Activated CD8-positive, alpha-beta memory T cell treated with anti-CD3 and anti-CD28 coated beads, Interleukin-2, amount 50 U/mL, for 1 hour (primary cell): ENCODE measurements at regions not wholly inside any gene's neighbourhood (a gene's known extent, or its start where the extent isn't known, plus 50 kb on each side); places are given as distances from the start of the nearest gene placed in this dataset.

Source experiments
- DNase-seq: peaks from one replicate; pipeline ENCODE4 v3.0.0-alpha.2; 2020; ENCODE audit errors: extremely low read depth

GRCh38 chr22:48603621-48604320, 1223.9 kb downstream of the BRD1 start:
- DNase-seq: no peak

GRCh38 chr22:48602805-48603518, 1224.7 kb downstream of the BRD1 start:
- no peak for DNase-seq

DNA sequence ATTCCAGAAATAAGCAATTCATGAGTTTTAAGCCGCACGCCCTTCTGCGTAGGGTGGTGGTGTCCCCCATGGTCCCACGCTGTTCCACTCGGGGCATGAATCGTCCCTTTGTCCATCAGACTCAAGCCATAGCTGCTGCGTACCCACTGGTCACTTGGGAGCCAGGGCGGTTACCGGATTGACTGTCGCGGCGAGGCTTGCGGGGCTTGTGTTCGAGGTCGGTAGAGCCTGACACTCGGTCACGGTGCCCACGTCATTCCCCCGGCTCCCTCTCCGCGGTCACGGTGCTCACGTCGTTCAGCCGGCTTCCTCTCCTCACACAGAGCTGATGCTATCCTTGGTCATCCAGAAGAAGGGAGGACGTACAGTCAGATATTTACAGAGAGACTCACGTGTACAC, 1227.0 kb downstream of the BRD1 start:
- DNase-seq: no peak

DNA sequence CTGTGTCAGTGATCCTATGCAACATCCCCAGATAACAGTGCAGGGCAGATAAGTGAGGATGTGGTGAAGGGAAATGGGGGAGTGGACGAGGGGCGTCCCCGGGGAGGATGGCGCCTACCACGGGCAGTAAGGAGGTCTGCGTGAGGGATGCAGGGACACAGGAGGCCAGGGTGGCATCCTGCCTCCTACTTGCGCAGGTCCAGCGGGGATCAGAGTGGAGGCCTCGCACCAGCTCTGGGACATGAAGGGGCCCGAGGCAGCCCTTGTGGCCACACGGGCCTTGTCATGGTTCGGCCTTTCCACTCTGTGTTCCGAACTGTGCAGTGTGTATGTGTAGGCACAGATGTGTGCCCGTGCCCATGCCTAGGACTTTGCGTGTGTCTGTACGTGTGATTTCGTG, 1227.5 kb downstream of the BRD1 start:
- DNase-seq: no peak

GRCh38 chr22:48599346-48599745, 1228.3 kb downstream of the BRD1 start:
- DNase-seq: no peak

DNA sequence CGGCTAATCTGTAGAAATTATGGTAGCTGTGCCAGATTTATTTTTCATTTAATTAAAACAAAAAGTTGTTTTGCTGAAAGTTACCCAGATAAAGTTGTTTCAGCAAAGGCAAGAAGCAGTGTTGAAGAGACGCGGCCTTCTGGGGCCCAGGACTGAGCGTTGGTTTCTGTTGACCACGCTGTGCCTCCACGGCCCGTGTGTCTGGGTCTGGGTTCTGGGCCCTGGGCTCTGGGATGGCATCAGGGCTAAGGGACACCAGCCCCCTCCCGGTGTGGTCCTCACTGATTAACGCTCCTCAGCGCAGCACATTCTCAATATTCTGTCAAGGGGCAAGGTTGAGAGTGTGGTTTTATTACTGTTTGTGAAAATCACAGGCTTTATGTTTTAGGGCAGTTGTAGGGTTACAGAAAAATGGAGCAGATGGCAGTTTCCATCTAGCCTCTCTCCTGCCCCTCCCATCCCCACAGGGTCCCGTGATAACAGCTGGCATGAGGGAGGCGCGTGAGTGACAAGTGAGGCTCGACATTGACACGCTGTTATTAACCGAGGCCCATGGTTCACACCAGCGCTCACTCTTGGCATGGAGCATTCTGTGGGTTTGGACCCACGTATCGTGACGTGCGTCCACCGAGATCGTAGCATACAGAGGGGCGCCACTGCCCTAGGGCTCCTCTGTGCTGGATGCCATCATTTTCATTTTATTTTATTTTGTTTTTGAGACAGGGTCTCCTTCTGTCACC, 1231.4 kb downstream of the BRD1 start:
- no peak for DNase-seq

DNA sequence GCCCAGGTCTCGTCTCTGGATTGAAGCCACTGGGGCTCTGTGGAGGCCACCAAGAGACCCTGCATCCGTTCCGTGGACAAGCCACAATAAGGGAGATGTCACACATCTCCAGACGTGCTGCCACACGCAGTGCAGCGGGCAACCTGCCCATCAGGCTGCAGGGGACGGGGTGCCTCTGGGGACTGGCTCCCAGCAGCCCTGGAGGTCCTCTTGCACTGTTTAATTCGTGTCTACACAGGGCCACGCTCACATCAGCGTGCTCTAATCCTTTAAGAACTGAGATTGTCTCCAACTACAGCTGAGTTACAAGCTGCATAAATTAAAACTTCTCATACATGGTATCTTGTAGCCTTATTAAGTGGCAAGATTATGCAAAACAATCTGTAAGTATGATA, 1232.2 kb downstream of the BRD1 start:
- no peak for DNase-seq

- DNase-seq: no peak
Observed at GRCh38 chr22:48594757-48595510, 1232.7 kb downstream of the BRD1 start.

DNA sequence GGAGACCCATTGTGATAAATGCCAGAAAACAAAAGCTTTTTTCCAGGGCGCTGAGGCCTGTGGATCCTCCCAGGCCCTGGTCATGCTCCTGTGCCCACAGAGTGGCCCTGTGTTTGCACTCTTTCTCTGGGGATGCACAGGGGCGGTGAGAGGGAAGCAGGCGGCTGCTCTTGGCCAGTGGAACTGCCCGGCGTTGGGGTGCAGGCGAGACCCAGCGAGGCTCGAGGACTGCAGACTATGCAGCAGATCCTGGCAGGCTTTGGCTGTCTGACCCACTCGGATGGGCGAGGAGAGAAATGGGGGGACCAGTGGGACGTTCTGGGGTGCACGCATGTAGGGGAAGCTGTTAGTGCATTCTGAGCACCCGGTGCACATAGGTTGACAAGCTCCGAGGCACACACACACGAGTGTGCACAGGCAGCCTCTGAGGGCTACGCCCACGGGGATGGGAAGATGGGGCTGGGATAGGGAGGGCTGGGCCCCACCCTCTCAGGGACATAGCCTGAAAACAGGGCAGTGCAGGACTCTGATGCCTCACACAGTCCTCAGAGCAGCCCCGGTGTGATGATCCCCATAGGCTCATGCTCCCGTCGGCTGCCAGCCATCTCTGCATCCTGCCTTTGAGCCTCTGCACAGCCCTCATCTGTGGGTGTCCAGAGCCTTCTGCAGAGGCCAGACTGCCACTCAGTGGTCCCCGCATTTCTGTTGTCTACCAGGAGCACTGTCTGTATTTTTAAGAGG, 1233.5 kb downstream of the BRD1 start:
- no peak for DNase-seq

DNA sequence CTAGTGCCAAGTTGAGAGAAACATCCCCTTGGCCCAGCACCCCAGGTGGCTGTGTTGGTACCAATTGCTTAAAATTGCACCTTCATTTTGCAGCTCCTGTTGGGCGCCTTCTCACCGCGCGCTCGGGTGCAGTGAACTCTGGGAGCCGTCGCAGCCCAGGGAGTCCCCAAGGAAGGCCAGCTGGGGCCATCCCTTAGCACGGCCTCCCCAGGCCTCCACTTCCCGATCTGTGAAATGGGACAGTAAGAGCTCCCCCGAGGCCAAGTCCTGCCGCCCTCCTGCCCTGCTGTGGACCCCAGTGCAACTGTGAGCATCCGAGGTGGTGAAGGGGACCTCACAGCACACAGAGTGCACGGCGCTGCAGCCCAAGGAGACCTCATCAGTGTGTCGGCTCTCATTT, 1234.1 kb downstream of the BRD1 start:
- no peak for DNase-seq

DNA sequence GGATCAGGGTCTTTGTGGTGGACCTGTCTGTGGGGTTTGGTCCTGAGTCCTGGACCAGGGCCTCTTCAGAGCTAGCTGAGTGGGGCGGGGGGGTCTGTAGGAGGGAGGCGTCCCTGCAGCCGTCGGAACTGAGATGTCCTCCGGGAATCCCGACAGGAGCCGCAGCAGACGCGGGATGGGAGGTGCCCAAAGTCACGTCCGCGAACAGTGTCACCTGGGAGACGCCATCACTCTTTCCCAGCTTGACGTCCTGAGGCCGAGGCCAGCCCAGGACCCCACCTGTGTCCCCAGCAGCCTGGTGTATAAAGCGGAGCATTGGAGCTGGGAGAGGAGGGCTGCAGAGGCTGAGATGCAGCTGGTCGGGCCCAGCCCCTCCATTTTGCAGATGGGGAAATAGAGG, 1234.7 kb downstream of the BRD1 start:
- no peak for DNase-seq

DNA sequence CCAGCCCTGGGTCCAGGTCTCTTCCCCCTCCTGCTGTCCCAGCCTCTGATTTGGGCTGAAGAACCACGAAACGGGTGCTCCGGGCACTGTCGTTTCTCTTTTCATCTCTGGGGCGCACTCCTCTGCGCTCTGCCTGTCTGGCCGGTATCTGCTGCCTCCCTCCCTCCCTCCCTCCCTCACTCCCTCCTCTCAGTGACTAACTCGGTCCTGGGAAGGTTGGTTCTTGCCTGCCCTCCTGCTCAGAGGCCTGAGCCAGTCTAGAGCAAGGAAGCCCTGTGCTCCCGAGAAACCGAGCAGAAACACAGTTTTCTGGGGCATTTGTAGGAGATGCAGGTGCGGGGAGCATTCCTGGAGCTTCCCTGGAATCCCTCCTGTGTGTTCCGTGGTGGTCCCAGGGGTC, 1235.2 kb downstream of the BRD1 start:
- DNase-seq: no peak

- DNase-seq: no peak
Observed at GRCh38 chr22:48592066-48592345, 1235.7 kb downstream of the BRD1 start.

- DNase-seq: no peak
Observed at GRCh38 chr22:48591286-48592065, 1236.2 kb downstream of the BRD1 start.

DNA sequence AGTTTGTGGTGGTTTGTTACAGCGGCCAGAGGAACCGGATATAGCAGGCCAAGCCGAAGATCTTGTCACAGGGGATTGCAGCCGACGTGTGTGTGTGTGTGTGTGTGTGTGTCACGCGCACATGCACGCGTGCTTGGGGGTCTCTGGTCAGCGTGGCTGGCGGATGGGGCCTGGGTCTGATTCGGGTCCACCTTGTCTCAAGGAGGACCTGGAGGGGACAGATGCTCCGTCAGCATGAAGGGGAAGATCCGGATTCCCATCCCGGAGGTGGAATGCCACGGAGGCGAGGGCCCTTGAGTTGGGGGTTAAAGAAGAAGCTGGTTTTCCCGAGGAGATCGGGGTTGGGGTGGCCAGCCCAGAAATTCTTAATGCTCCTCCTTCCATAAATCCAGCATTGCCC, 1237.8 kb downstream of the BRD1 start:
- no peak for DNase-seq

- no peak for DNase-seq
Observed at GRCh38 chr22:48588878-48589450, 1238.7 kb downstream of the BRD1 start.

DNA sequence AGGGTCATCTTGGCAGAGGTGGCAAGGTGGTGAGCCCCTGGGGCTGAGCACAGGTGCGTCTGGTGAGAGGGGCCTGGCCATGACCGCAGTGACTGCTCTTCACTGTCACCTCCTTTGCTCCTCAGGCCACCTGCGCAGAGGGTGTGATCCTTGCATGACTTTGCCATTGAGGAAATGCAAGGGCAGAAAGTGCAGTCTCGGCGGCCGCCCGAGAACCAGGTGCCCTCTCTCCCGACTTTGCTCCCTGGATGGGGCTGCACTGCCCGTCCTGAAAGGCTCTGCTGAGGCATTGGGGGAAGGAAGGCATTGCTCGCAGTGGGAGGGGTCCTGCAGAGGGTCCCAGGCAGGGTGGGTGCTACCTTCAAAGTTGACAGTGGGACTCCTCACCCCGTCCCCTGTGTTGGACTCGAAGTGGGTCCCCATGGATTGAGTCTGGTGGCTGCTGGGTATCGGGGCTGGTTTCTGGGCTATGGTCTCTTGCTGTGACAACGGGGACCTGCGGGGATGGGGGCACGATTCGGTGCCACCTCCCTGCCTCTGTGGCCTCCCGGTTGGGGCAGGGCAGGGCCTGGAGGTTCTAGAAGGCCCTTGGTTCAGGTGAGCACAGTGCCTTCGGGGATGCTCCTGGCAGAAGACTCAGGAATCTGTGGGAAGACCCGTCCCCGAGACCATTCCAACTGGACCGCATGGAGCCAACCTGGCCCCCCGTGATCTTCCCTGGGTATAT, 1239.4 kb downstream of the BRD1 start:
- DNase-seq: no peak

- DNase-seq: no peak
Observed at GRCh38 chr22:48587236-48587865, 1240.3 kb downstream of the BRD1 start.

GRCh38 chr22:48586799-48587185, 1240.9 kb downstream of the BRD1 start:
- no peak for DNase-seq
